Uterus (tissue), 3 donors: ENCODE measurements at regions not wholly inside any gene's neighbourhood (a gene's known extent, or its start where the extent isn't known, plus 50 kb on each side); places are given as distances from the start of the nearest gene placed in this dataset.

ENCODE experiments used
- DNase-seq, 2 donors: peaks; one replicate each; pipeline ENCODE4 v3.0.0-alpha.2; 2019 to 2020
- H3K27ac ChIP-seq, 2 donors: fragments of 200-600 bp; sonication (generic); 1 replicate in 1 of 2; 2 replicates in 1 of 2; pipeline ENCODE4 v1.5.1; 2016 to 2018
- H3K27me3 ChIP-seq, 2 donors: fragments of 200-600 bp; sonication (generic); one replicate each; pipeline ENCODE4 v1.5.1; 2018 to 2019; ENCODE audit warnings: control low read depth in 1 of 2
- H3K36me3 ChIP-seq, 2 donors: fragments of 200-600 bp; sonication (generic); one replicate each; pipeline ENCODE4 v1.5.1; 2019; ENCODE audit warnings: control low read depth in 1 of 2
- H3K4me1 ChIP-seq, 2 donors: fragments of 200-600 bp; sonication (generic); one replicate each; pipeline ENCODE4 v1.5.1; 2018 to 2019; ENCODE audit warnings: control low read depth in 1 of 2
- H3K4me3 ChIP-seq, 2 donors: fragments of 200-600 bp; sonication (generic); 1 replicate in 1 of 2; 2 replicates in 1 of 2; pipeline ENCODE4 v1.5.1; 2018 to 2019; ENCODE audit warnings: mild to moderate bottlenecking in 1 of 2
- H3K9me3 ChIP-seq, 2 donors: fragments of 200-600 bp; sonication (generic); one replicate each; pipeline ENCODE4 v1.5.1; 2019; ENCODE audit warnings: control low read depth in 1 of 2
- POLR2A ChIP-seq, 2 donors: fragments of 450-650 bp; IDR thresholded peaks; one replicate each; pipeline ENCODE4 v1.6.1; 2016; ENCODE audit warnings: antibody characterized with exemption in 2 of 2, mild to moderate bottlenecking in 1 of 2, moderate library complexity in 1 of 2
- intact Hi-C: fragments of 100-400 bp; cut with DNase I; formaldehyde crosslinking; loops from one replicate; pipeline ENCODE4 v1.15.1; 2023; ENCODE audit warnings: low total_unique reads
- TF ChIP-seq, protein P1 (sequence below), 4 experiments: fragments of 200-600 bp in 2 of 4; fragments of 450-650 bp in 2 of 4; sonication (generic) in 2 of 4; IDR thresholded peaks; one replicate each; pipeline ENCODE4 v1.5.1; 2016 to 2019; ENCODE audit warnings: antibody characterized with exemption in 4 of 4, mild to moderate bottlenecking in 2 of 4, moderate library complexity in 1 of 4
- donor health status: DM: yes; HTN: yes; CAD: no.

- Histone ChIP-seq H3K27me3 (no peaks in the 10 kb centered on the region), H3K4me1 (no peaks in the 10 kb centered on the region), H3K4me3 (no peak overlapping the region), H3K9me3 (no peaks in the 10 kb centered on the region), H3K36me3 (no peaks in the 10 kb centered on the region), H3K27ac (no peak overlapping the region)
- no peak for TF ChIP-seq POLR2A (IDR thresholded peaks at IDR 0.05)
- TF ChIP-seq, protein P1, sequence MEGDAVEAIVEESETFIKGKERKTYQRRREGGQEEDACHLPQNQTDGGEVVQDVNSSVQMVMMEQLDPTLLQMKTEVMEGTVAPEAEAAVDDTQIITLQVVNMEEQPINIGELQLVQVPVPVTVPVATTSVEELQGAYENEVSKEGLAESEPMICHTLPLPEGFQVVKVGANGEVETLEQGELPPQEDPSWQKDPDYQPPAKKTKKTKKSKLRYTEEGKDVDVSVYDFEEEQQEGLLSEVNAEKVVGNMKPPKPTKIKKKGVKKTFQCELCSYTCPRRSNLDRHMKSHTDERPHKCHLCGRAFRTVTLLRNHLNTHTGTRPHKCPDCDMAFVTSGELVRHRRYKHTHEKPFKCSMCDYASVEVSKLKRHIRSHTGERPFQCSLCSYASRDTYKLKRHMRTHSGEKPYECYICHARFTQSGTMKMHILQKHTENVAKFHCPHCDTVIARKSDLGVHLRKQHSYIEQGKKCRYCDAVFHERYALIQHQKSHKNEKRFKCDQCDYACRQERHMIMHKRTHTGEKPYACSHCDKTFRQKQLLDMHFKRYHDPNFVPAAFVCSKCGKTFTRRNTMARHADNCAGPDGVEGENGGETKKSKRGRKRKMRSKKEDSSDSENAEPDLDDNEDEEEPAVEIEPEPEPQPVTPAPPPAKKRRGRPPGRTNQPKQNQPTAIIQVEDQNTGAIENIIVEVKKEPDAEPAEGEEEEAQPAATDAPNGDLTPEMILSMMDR (IDR thresholded peaks at IDR 0.05): no peak
- no peak for DNase-seq
- intact Hi-C loops: no loop called here
Measured at GRCh38 chr7:52779004-52779403, 256.4 kb upstream of the POM121L12 start.

DNA sequence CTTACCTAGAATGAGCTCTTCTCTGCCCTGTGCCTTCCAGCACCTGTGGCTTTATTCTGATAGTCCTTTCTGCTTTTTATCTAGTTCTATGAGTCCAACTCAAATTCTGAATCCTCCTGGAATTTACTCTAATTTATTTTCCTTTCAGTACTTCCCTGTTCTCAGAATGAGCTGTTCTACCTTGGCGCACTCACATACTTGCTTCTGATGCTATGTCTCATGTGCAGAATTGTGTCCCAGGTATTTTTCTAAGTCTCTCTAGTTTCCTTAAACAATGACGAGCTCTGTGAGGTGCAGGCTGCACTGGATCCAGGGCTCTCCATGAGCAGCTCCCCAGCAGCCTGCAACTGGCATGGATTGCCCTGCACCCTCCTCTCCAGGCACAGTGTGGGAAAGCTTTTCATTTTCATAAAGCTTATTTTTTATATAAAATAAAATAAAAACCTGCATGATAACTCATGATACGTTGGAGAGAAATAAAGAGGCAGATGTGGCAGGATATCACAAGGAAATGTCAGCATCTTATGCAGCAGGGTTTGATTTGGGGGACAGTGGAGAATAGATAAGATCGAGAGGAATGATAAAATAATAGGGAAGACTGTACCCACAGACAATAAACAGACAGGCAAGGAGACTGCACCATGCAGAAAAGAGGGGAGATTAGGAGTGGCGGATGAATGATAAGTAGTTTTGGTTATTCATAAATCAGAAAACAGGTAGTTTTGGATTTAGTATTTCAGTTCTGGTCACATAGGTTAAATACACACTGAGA lies 258.2 kb upstream of the POM121L12 start:
- H3K9me3 ChIP-seq: no peaks in the 10 kb centered on the region
- H3K27ac ChIP-seq: no peak overlapping the region
- H3K4me3 ChIP-seq: no peak overlapping the region
- intact Hi-C loops: no loop called here
- no peaks in the 10 kb centered on the region for H3K4me1 ChIP-seq
- no peaks in the 10 kb centered on the region for H3K36me3 ChIP-seq
- H3K27me3 ChIP-seq: no peaks in the 10 kb centered on the region
- DNase-seq: no peak
- TF ChIP-seq, protein P1 (IDR thresholded peaks at IDR 0.05): no peak
- no peak for TF ChIP-seq POLR2A (IDR thresholded peaks at IDR 0.05)

DNA sequence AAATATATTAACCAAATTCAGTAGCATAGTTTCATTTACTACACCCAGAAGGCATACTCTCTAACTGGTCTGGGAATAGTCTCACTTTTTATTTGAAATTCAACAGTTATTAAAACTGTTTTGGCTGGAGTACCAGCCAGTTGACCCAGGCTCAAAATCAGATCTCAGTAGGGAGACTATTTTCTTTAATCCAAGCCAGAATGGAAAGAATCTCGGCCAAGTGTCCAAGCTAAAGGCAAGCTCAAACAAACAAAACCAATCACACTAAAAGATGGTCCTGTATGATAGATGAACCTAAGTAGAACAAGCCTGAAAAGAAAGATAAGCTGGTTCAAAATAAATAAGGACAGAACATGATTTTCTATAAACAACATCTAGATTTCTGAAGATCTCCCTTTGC lies 259.6 kb upstream of the POM121L12 start:
- Histone ChIP-seq H3K9me3 (no peaks in the 10 kb centered on the region), H3K4me3 (no peak overlapping the region), H3K4me1 (no peaks in the 10 kb centered on the region), H3K27me3 (no peaks in the 10 kb centered on the region), H3K36me3 (no peaks in the 10 kb centered on the region), H3K27ac (no peak overlapping the region)
- TF ChIP-seq, protein P1 (IDR thresholded peaks at IDR 0.05): no peak
- TF ChIP-seq POLR2A (IDR thresholded peaks at IDR 0.05): no peak
- intact Hi-C loops: no loop called here
- no peak for DNase-seq

- intact Hi-C loops: no loop called here
- H3K27ac ChIP-seq: no peak overlapping the region
- H3K4me1 ChIP-seq: no peaks in the 10 kb centered on the region
- no peaks in the 10 kb centered on the region for H3K36me3 ChIP-seq
- no peak overlapping the region for H3K4me3 ChIP-seq
- H3K9me3 ChIP-seq: no peaks in the 10 kb centered on the region
- TF ChIP-seq POLR2A (IDR thresholded peaks at IDR 0.05): no peak
- TF ChIP-seq, protein P1 (IDR thresholded peaks at IDR 0.05): no peak
- no peaks in the 10 kb centered on the region for H3K27me3 ChIP-seq
- no peak for DNase-seq
Measured at GRCh38 chr7:52771177-52771576, 264.3 kb upstream of the POM121L12 start.

DNA sequence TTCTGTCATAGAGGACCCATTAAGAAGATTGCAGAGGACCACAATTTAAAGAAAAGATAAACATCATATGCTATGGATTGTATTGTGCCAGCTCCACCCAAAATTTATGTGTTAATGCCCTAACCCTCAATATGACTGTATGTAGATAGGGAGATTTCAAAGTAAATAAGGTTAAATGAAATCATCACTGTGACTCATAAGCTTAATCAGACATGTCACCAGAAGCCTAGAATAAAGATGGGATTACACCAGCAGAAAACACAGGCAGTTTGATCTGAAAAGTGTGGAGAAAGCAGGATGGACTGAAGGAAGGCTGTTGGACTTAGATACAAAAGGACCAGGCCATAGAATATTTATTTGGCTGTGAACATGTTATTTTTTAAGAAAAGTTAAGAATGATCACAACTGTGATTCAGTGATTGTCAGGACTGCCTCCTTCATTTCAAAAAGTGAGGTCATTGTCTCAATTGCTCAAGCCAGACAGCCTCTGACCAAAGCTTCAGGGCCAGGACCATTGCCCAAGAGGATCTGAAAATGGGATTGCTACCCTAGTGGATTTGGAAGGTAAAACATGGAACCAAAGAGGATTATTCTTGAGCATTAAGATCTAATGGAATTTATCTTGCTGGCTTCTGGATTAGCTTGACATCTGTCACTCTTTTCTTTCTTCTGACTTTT lies 270.8 kb upstream of the POM121L12 start:
- no peaks in the 10 kb centered on the region for H3K27me3 ChIP-seq
- no peaks in the 10 kb centered on the region for H3K4me1 ChIP-seq
- no peaks in the 10 kb centered on the region for H3K9me3 ChIP-seq
- H3K36me3 ChIP-seq: no peaks in the 10 kb centered on the region
- no peak overlapping the region for H3K4me3 ChIP-seq
- intact Hi-C loops: no loop called here
- H3K27ac ChIP-seq: no peak overlapping the region
- TF ChIP-seq, protein P1 (IDR thresholded peaks at IDR 0.05): no peak
- no peak for TF ChIP-seq POLR2A (IDR thresholded peaks at IDR 0.05)
- no peak for DNase-seq
